ENCODE measurements at regions not wholly inside any gene's neighbourhood (a gene's known extent, or its start where the extent isn't known, plus 50 kb on each side); places are given as distances from the start of the nearest gene placed in this dataset.

DNA sequence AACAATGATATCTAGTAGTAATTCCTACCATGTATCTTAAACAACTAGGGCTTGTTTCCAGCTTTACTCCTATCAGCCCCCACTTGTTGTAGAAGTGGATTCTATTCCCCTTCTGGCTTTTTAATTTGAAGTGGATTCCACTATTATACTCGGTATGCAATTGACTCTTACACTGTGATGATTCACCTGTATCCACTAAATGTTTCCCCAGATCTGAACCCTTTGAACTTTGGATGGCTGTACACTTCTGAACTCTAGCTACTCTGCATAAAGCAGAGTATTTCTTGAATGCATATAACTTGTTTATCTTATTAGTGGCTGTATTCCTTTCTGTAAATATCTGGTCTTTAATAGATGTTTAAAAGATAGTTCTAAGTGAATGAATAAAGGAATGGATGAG is 538.4 kb upstream of the NRSN1 start:
- WGBS = 51% methylated on average over 1 of the region's 1 CpG
- intact Hi-C loops (cut with DNase I) = no loop called here
- no peaks in the 10 kb centered on the region for H3K27me3 ChIP-seq (ENCODE audit: control insufficient read depth, insufficient read depth)
- H3K4me1 ChIP-seq (ENCODE audit: control insufficient read depth, insufficient read depth, low read length) = no peaks in the 10 kb centered on the region
- DNase-seq (no peak), ATAC-seq (no peak)
- H3K27ac ChIP-seq (ENCODE audit: low read length) = no peak overlapping the region
- H3K4me3 ChIP-seq (ENCODE audit: low read length) = no peak overlapping the region
- H3K9me3 ChIP-seq (ENCODE audit: control insufficient read depth, low read length) = no peaks in the 10 kb centered on the region

DNA sequence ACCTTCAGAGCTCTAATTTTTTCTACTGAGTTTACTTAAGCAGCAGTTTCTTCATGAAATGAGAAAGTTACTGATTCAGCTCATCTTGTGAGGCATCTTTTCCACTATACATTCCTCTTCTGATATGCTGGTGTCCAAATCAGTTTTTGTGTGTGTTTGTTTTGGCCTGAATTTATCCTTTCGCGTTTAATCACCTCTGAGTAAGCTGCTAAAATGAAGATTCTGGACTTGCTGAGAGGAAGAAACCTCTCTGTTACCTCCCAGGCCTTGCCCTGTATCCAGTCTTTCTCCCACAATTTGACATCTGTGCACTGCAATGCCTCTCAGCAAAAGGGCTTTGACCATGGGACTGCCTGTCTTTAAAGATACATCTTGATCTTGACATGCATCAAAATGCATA is 536.2 kb upstream of the NRSN1 start:
- ATAC-seq = no peak
- WGBS = 13% methylated on average over 2 of the region's 2 CpGs

DNA sequence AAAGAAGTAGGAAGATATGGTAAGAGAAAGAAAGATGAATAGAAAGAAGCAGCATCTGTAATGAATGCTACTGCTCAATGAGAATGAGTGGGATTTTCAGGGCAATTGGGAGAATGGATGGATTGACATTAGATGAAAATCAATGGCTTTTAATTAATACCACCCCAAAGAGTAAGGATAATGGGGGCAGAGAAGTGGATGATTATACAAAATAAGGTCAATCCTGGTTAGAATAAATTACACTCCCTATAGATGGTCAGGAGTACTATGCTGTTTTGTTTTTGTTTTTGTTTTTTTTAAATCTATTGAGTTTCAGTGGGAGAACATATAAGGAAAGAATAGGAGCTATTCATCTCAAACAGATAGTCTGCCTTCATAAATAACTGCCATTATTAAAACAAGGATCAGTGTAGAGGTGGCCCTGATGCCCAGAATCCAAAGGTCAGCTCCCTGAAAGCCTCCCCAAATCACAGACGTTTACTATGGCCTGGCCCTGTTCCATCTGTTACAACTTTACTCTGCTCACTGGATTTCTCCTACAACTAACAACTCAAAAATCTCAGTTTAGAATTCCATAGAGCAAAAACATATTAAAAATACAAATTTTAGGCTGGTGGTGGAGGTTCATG is 535.4 kb upstream of the NRSN1 start:
- H3K4me1 ChIP-seq (ENCODE audit: control insufficient read depth, insufficient read depth, low read length) = no peaks in the 10 kb centered on the region
- H3K27me3 ChIP-seq (ENCODE audit: control insufficient read depth, insufficient read depth) = no peaks in the 10 kb centered on the region
- DNase-seq = no peak
- no peak overlapping the region for H3K27ac ChIP-seq (ENCODE audit: low read length)
- no peak overlapping the region for H3K4me3 ChIP-seq (ENCODE audit: low read length)
- ATAC-seq = no peak
- H3K9me3 ChIP-seq (ENCODE audit: control insufficient read depth, low read length) = no peaks in the 10 kb centered on the region
- intact Hi-C loops (cut with DNase I) = no loop called here
- 44% methylated on average over 1 of the region's 1 CpG for WGBS

More for the DNA sequence above, 536.2 kb upstream of the NRSN1 start:
- Histone ChIP-seq H3K9me3 (ENCODE audit: control insufficient read depth, low read length) (no peaks in the 10 kb centered on the region), H3K4me3 (ENCODE audit: low read length) (no peak overlapping the region), H3K27ac (ENCODE audit: low read length) (no peak overlapping the region), H3K27me3 (ENCODE audit: control insufficient read depth, insufficient read depth) (no peaks in the 10 kb centered on the region), H3K4me1 (ENCODE audit: control insufficient read depth, insufficient read depth, low read length) (no peaks in the 10 kb centered on the region)
- DNase-seq = no peak
- intact Hi-C loops (cut with DNase I) = no loop called here

GRCh38 chr6:23591761-23592160 is 534.3 kb upstream of the NRSN1 start:
- no peak for ATAC-seq
- Histone ChIP-seq H3K4me3 (ENCODE audit: low read length) (no peak overlapping the region), H3K27ac (ENCODE audit: low read length) (no peak overlapping the region), H3K9me3 (ENCODE audit: control insufficient read depth, low read length) (no peaks in the 10 kb centered on the region), H3K27me3 (ENCODE audit: control insufficient read depth, insufficient read depth) (no peaks in the 10 kb centered on the region), H3K4me1 (ENCODE audit: control insufficient read depth, insufficient read depth, low read length) (no peaks in the 10 kb centered on the region)
- intact Hi-C loops (cut with DNase I) = no loop called here
- WGBS = 95% methylated on average over 4 of the region's 4 CpGs
- no peak for DNase-seq

DNA sequence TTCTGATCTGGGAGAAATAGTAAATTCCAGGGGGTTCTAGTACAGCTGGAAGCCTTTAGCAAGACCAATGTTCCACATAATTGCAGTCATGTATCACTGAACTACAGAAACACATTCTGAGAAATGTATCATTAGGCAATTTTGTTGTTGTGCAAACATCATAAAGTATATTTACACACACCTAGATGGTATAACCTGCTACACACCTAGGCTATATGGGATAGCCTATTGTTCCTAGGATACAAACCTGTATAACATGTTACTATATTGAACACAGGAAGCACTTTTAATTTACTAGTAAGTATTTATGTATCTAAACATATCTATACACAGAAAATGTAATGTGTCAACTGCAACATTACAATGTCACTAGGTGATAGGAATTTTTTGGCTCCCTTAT is 525.9 kb upstream of the NRSN1 start:
- H3K27ac ChIP-seq (ENCODE audit: low read length) = no peak overlapping the region
- H3K4me1 ChIP-seq (ENCODE audit: control insufficient read depth, insufficient read depth, low read length) = no peaks in the 10 kb centered on the region
- intact Hi-C loops (cut with DNase I) = no loop called here
- no peak overlapping the region for H3K4me3 ChIP-seq (ENCODE audit: low read length)
- no peaks in the 10 kb centered on the region for H3K9me3 ChIP-seq (ENCODE audit: control insufficient read depth, low read length)
- ATAC-seq (no peak), DNase-seq (no peak)
- no peaks in the 10 kb centered on the region for H3K27me3 ChIP-seq (ENCODE audit: control insufficient read depth, insufficient read depth)

- no peaks in the 10 kb centered on the region for H3K27me3 ChIP-seq (ENCODE audit: control insufficient read depth, insufficient read depth)
- H3K4me3 ChIP-seq (ENCODE audit: low read length) = no peak overlapping the region
- 87% methylated on average over 1 of the region's 1 CpG for WGBS
- ATAC-seq = no peak
- intact Hi-C loops (cut with DNase I) = no loop called here
- H3K4me1 ChIP-seq (ENCODE audit: control insufficient read depth, insufficient read depth, low read length) = no peaks in the 10 kb centered on the region
- no peak for DNase-seq
- H3K9me3 ChIP-seq (ENCODE audit: control insufficient read depth, low read length) = no peaks in the 10 kb centered on the region
- H3K27ac ChIP-seq (ENCODE audit: low read length) = no peak overlapping the region
Measured at GRCh38 chr6:23601811-23602345, 524.1 kb upstream of the NRSN1 start.

GRCh38 chr6:23608931-23609435 is 517.0 kb upstream of the NRSN1 start:
- intact Hi-C loops (cut with DNase I) = no loop called here
- Histone ChIP-seq H3K9me3 (ENCODE audit: control insufficient read depth, low read length) (no peaks in the 10 kb centered on the region), H3K27ac (ENCODE audit: low read length) (no peak overlapping the region), H3K4me3 (ENCODE audit: low read length) (no peak overlapping the region), H3K27me3 (ENCODE audit: control insufficient read depth, insufficient read depth) (no peaks in the 10 kb centered on the region), H3K4me1 (ENCODE audit: control insufficient read depth, insufficient read depth, low read length) (no peaks in the 10 kb centered on the region)
- ATAC-seq (no peak), DNase-seq (no peak)
- WGBS = 50% methylated on average over 5 of the region's 5 CpGs

GRCh38 chr6:23611776-23612381 is 514.1 kb upstream of the NRSN1 start:
- 69% methylated on average over 6 of the region's 6 CpGs for WGBS
- no peaks in the 10 kb centered on the region for H3K9me3 ChIP-seq (ENCODE audit: control insufficient read depth, low read length)
- intact Hi-C loops (cut with DNase I) = no loop called here
- no peak overlapping the region for H3K27ac ChIP-seq (ENCODE audit: low read length)
- H3K27me3 ChIP-seq (ENCODE audit: control insufficient read depth, insufficient read depth) = no peaks in the 10 kb centered on the region
- H3K4me3 ChIP-seq (ENCODE audit: low read length) = no peak overlapping the region
- no peaks in the 10 kb centered on the region for H3K4me1 ChIP-seq (ENCODE audit: control insufficient read depth, insufficient read depth, low read length)
- DNase-seq (no peak), ATAC-seq (no peak)

- no peak overlapping the region for H3K4me3 ChIP-seq (ENCODE audit: low read length)
- H3K27ac ChIP-seq (ENCODE audit: low read length) = no peak overlapping the region
- intact Hi-C loops (cut with DNase I) = no loop called here
- ATAC-seq (no peak), DNase-seq (no peak)
- no peaks in the 10 kb centered on the region for H3K9me3 ChIP-seq (ENCODE audit: control insufficient read depth, low read length)
- no peaks in the 10 kb centered on the region for H3K27me3 ChIP-seq (ENCODE audit: control insufficient read depth, insufficient read depth)
- H3K4me1 ChIP-seq (ENCODE audit: control insufficient read depth, insufficient read depth, low read length) = no peaks in the 10 kb centered on the region
Measured at GRCh38 chr6:23618366-23618765, 507.6 kb upstream of the NRSN1 start.

DNA sequence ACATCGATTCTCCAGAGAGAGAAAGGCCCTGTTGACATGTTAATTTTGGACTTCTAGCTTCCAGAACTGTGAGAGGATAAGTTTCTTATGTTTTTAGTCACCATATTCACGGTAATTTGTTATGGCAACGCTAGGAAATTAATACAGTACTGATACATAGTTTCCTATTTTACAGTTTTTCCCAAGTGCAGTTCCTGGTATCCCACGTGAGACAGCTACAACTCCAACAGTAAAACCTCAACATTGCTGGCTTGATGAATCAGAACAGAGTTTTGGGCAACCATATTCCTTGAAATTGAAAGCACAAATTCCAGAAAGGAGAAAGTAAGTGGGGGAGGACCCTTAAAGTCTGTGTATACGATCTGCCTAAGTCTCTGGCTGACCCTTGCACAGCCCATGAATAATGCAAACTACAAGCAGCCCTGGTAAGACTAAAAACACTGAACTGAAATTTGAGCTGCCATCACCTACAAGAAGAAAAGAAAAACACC is 505.1 kb upstream of the NRSN1 start:
- no peak overlapping the region for H3K4me3 ChIP-seq (ENCODE audit: low read length)
- H3K27ac ChIP-seq (ENCODE audit: low read length) = no peak overlapping the region
- WGBS = 49% methylated on average over 5 of the region's 5 CpGs
- ATAC-seq = no peak
- H3K4me1 ChIP-seq (ENCODE audit: control insufficient read depth, insufficient read depth, low read length) = no peaks in the 10 kb centered on the region
- H3K27me3 ChIP-seq (ENCODE audit: control insufficient read depth, insufficient read depth) = no peaks in the 10 kb centered on the region
- intact Hi-C loops (cut with DNase I) = no loop called here
- DNase-seq = no peak
- no peaks in the 10 kb centered on the region for H3K9me3 ChIP-seq (ENCODE audit: control insufficient read depth, low read length)

DNA sequence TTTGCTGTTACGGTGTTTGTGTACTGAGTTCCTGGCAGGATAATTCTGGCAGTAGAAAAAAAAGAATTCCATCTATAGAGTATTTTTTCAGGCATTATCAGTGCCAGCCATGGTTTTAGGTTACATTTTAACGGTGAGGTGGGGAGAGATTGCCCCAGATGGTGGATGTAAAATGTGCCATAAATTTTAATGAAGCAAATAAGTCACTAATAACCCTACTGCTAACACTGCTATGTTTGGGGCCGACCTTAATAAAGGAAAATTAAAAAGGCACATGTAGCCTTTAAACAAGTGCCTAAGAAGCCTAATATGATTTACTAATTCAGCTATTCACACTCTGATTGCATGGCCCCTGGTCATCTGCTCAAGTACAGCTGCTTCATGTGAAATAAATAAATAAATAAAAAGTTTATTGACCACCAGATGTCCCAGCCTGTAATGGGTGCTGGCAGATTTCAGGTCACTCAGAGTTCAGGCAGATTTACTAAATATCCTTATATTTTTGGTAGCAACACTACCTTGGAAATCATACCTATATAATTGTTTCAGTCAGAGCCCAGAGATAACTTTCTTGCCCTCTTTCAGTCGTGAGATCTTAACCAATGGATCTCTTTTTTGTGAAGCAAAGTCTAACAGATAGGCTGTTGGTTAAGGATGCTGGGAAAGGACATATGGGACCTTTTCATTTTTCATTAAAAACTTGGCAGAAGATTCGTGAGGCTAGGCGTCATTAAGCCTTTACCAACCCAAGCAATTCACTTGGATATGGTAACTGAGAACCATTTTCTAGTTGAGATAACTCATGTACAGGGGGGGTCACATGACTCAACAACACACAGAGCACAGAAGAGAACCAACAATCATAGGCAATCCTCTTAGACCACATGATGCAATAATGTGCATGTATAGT is 495.0 kb upstream of the NRSN1 start:
- Histone ChIP-seq H3K9me3 (ENCODE audit: control insufficient read depth, low read length) (no peaks in the 10 kb centered on the region), H3K4me3 (ENCODE audit: low read length) (no peak overlapping the region), H3K27ac (ENCODE audit: low read length) (no peak overlapping the region), H3K4me1 (ENCODE audit: control insufficient read depth, insufficient read depth, low read length) (no peaks in the 10 kb centered on the region), H3K27me3 (ENCODE audit: control insufficient read depth, insufficient read depth) (no peaks in the 10 kb centered on the region)
- DNase-seq (no peak), ATAC-seq (no peak)
- intact Hi-C loops (cut with DNase I) = no loop called here
- WGBS = 82% methylated on average over 6 of the region's 6 CpGs

All from right cardiac atrium (tissue), 5 donors.